SK-N-SH treated with all-trans-retinoic acid at 6 μM for 48 hours (cell line): ENCODE measurements at regions not wholly inside any gene's neighbourhood (a gene's known extent, or its start where the extent isn't known, plus 50 kb on each side); places are given as distances from the start of the nearest gene placed in this dataset.

ENCODE experiments used
- ARNTL ChIP-seq: fragments of 450-650 bp; formaldehyde crosslinking; IDR thresholded peaks from 2 replicates; pipeline ENCODE4 v1.5.0; 2020; ENCODE audit warnings: low read depth, mild to moderate bottlenecking, moderate library complexity, borderline replicate concordance
- CREB5 ChIP-seq: fragments of 250-450 bp; sonication (Bioruptor Pico); IDR thresholded peaks from 2 replicates; pipeline ENCODE4 v1.5.1; 2020; ENCODE audit warnings: low read depth, mild to moderate bottlenecking, moderate library complexity
- CSDC2 ChIP-seq: fragments of 250-450 bp; sonication (Bioruptor Pico); IDR thresholded peaks from 2 replicates; pipeline ENCODE4 v1.5.0; 2020; ENCODE audit warnings: mild to moderate bottlenecking, moderate library complexity
- ESRRG ChIP-seq: fragments of 250-450 bp; sonication (Bioruptor Pico); IDR thresholded peaks from 2 replicates; pipeline ENCODE4 v1.6.1; 2021; ENCODE audit warnings: mild to moderate bottlenecking
- PATZ1 ChIP-seq: fragments of 250-450 bp; sonication (Bioruptor Pico); IDR thresholded peaks from 2 replicates; pipeline ENCODE4 v1.8.0; 2020; ENCODE audit warnings: mild to moderate bottlenecking, moderate library complexity, borderline replicate concordance
- POU6F1 ChIP-seq: fragments of 250-450 bp; sonication (Bioruptor Pico); IDR thresholded peaks from 2 replicates; pipeline ENCODE4 v1.8.0; 2021; ENCODE audit warnings: low read depth, mild to moderate bottlenecking, moderate library complexity, borderline replicate concordance
- PPARA ChIP-seq: fragments of 250-450 bp; sonication (Bioruptor Pico); IDR thresholded peaks from 2 replicates; pipeline ENCODE4 v1.5.0; 2020; ENCODE audit warnings: mild to moderate bottlenecking, borderline replicate concordance
- RARB ChIP-seq: fragments of 250-450 bp; sonication (Bioruptor Pico); IDR thresholded peaks from 2 replicates; pipeline ENCODE4 v1.8.0; 2021; ENCODE audit warnings: mild to moderate bottlenecking, moderate library complexity
- TSHZ2 ChIP-seq: fragments of 250-450 bp; sonication (Bioruptor Pico); IDR thresholded peaks from 2 replicates; pipeline ENCODE4 v1.5.0; 2020; ENCODE audit warnings: mild to moderate bottlenecking, moderate library complexity
- ZC3H10 ChIP-seq: fragments of 250-450 bp; sonication (Bioruptor Pico); IDR thresholded peaks from 2 replicates; pipeline ENCODE4 v1.5.1; 2021; ENCODE audit warnings: mild to moderate bottlenecking, moderate library complexity
- ZFP3 ChIP-seq: fragments of 250-450 bp; sonication (Bioruptor Pico); IDR thresholded peaks from 2 replicates; pipeline ENCODE4 v1.5.0; 2020; ENCODE audit warnings: mild to moderate bottlenecking, moderate library complexity
- ZFP30 ChIP-seq: fragments of 450-650 bp; formaldehyde crosslinking; IDR thresholded peaks from 2 replicates; pipeline ENCODE4 v1.5.0; 2022; ENCODE audit warnings: mild to moderate bottlenecking, moderate library complexity

GRCh38 chr1:162912061-162912667 is 51.2 kb upstream of the CCDC190 start:
- no peak for TF ChIP-seq CREB5 (CRISPR knock-in tag)
- no peak for TF ChIP-seq PPARA
- no peak for TF ChIP-seq ESRRG (CRISPR knock-in tag)
- TF ChIP-seq RARB = no peak
- TF ChIP-seq CSDC2 (CRISPR knock-in tag) = no peak
- peak; percentile 28; the same call in 1 of the 2 replicates for TF ChIP-seq POU6F1 (CRISPR knock-in tag)
- no peak for TF ChIP-seq PATZ1
- no peak for TF ChIP-seq ZFP3 (CRISPR knock-in tag)
- TF ChIP-seq ARNTL (CRISPR knock-in tag) = no peak
- TF ChIP-seq TSHZ2 (CRISPR knock-in tag) = no peak
- no peak for TF ChIP-seq ZC3H10 (CRISPR knock-in tag)
- no peak for TF ChIP-seq ZFP30
